A673 (cell line): ENCODE measurements at regions not wholly inside any gene's neighbourhood (a gene's known extent, or its start where the extent isn't known, plus 50 kb on each side); places are given as distances from the start of the nearest gene placed in this dataset.

Experiments
- EZH2 ChIP-seq: fragments of 200-600 bp; sonication (generic); IDR thresholded peaks from 2 replicates; pipeline ENCODE4 v1.6.1; 2017; ENCODE audit warnings: borderline replicate concordance, low read depth, mild to moderate bottlenecking, mixed read lengths, antibody characterized with exemption, low read length; ENCODE audit not compliant: poor library complexity, severe bottlenecking
- TF ChIP-seq, protein P1 (sequence below): fragments of 300-800, 200-600 bp; sonication (generic); conservative IDR thresholded peaks from 2 replicates; pipeline ENCODE4 v1.5.1; 2017; ENCODE audit warnings: low read depth, mild to moderate bottlenecking, antibody characterized with exemption, low read length, moderate library complexity, mixed read lengths

DNA sequence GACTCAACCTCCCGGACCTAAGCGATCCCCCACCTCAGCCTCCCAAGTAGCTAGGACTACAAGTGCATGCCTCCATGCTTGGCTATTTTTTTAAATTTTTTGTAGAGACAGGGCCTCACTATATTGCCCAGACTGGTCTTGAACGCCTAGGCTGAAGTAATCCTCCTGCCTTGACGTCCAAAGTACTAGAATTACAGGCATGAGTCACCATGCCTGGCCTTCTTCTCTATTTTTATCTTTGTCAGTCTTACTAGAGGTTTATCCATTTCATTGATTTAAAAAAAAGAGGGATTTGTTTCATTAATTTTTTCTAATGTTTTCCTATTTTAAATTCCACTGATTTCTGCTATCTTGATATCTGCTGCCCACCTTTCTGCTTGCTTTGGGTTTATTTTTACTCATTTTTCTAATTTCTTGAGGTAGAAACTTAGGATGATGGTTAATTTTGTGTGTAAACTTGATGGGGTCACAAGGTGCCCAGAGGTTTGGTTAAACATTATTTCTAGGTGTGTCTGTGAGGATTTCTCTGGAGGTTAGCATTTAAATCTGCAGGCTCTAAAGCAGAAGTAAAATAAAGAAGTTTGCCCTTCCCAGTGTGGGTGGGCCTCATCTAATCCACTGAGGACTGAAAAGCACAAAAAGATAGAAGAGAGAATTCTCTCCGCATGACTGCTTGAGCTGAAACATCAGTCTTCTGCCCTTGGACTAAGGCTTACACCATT, 116.2 kb upstream of the DCLK2 start:
- TF ChIP-seq, protein P1, sequence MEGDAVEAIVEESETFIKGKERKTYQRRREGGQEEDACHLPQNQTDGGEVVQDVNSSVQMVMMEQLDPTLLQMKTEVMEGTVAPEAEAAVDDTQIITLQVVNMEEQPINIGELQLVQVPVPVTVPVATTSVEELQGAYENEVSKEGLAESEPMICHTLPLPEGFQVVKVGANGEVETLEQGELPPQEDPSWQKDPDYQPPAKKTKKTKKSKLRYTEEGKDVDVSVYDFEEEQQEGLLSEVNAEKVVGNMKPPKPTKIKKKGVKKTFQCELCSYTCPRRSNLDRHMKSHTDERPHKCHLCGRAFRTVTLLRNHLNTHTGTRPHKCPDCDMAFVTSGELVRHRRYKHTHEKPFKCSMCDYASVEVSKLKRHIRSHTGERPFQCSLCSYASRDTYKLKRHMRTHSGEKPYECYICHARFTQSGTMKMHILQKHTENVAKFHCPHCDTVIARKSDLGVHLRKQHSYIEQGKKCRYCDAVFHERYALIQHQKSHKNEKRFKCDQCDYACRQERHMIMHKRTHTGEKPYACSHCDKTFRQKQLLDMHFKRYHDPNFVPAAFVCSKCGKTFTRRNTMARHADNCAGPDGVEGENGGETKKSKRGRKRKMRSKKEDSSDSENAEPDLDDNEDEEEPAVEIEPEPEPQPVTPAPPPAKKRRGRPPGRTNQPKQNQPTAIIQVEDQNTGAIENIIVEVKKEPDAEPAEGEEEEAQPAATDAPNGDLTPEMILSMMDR, result no peak
- TF ChIP-seq EZH2, result no peak
